Kidney (tissue), 13 donors: ENCODE measurements at regions not wholly inside any gene's neighbourhood (a gene's known extent, or its start where the extent isn't known, plus 50 kb on each side); places are given as distances from the start of the nearest gene placed in this dataset.

ENCODE experiments used
- DNase-seq, 5 donors: peaks; one replicate each; pipeline ENCODE4 v3.0.0-alpha.2; 2013 to 2020
- FAIRE-seq: peaks from 2 replicates; lab custom pipeline; 2012; peaks lifted over from hg19 to GRCh38; lab: Jason Lieb, UNC
- H3K27ac ChIP-seq, 2 donors: one replicate each; pipeline ENCODE4 v1.7.0; 2013; ENCODE audit warnings: low read depth in 2 of 2, low read length in 2 of 2, inconsistent platforms in 1 of 2
- H3K27me3 ChIP-seq: one replicate; pipeline ENCODE4 v1.7.1; 2013; ENCODE audit warnings: low read length, inconsistent platforms; ENCODE audit not compliant: control insufficient read depth, insufficient read depth
- H3K36me3 ChIP-seq, 3 donors: one replicate each; pipeline versions ENCODE4 v1.7.0 to v1.7.1; 2013; ENCODE audit warnings: low read length in 3 of 3, control low read depth in 1 of 3, inconsistent platforms in 1 of 3; ENCODE audit not compliant: insufficient read depth in 3 of 3, control insufficient read depth in 2 of 3
- H3K4me1 ChIP-seq, 3 donors: one replicate each; pipeline versions ENCODE4 v1.7.0 to v1.7.1; 2013; ENCODE audit warnings: low read length in 3 of 3, inconsistent platforms in 1 of 3, low read depth in 1 of 3; ENCODE audit not compliant: control insufficient read depth in 2 of 3, insufficient read depth in 2 of 3
- H3K4me3 ChIP-seq, 3 donors: one replicate each; pipeline versions ENCODE4 v1.7.0 to v1.8.1; 2013; ENCODE audit warnings: low read length in 3 of 3, control low read depth in 1 of 3, inconsistent platforms in 1 of 3
- H3K9ac ChIP-seq, 3 donors: one replicate each; pipeline versions ENCODE4 v1.7.0 to v1.7.1; 2013; ENCODE audit warnings: low read length in 3 of 3, control low read depth in 1 of 3, inconsistent platforms in 1 of 3
- H3K9me3 ChIP-seq, 3 donors: one replicate each; pipeline versions ENCODE4 v1.7.0 to v1.7.1; 2013; ENCODE audit warnings: low read length in 3 of 3, control low read depth in 1 of 3, inconsistent platforms in 1 of 3; ENCODE audit not compliant: control insufficient read depth in 2 of 3, insufficient read depth in 1 of 3
- CTCF ChIP-seq: IDR thresholded peaks from 3 replicates; pipeline ENCODE4 v1.5.1; 2012; ENCODE audit warnings: mild to moderate bottlenecking, moderate library complexity, borderline replicate concordance; ENCODE audit not compliant: insufficient read depth; ENCODE audit errors: extremely low read depth
- intact Hi-C: fragments of 100-400 bp; cut with DNase I; formaldehyde crosslinking; loops from one replicate; pipeline ENCODE4 v1.11.1; 2022
- donor health status: control.
- donor health status: control.
- donor health status: control.
- donor health status: control.
- donor health status: control.
- donor health status: DM: yes; HTN: yes; CAD: no.
- donor health status: Normal renal cell carcinoma (clear cell type).

GRCh38 chr3:132953683-132954082, 84.5 kb upstream of the TMEM108 start:
- no peaks in the 10 kb centered on the region for H3K4me1 ChIP-seq
- H3K4me3 ChIP-seq = no peak overlapping the region
- no peak for FAIRE-seq
- DNase-seq = no peak
- no peaks in the 10 kb centered on the region for H3K36me3 ChIP-seq
- no peaks in the 10 kb centered on the region for H3K9me3 ChIP-seq
- H3K27ac ChIP-seq = no peak overlapping the region
- H3K27me3 ChIP-seq = no peaks in the 10 kb centered on the region
- no peak overlapping the region for H3K9ac ChIP-seq
- TF ChIP-seq CTCF = no peak
- intact Hi-C loops = no loop called here

- Histone ChIP-seq H3K9me3 (no peaks in the 10 kb centered on the region), H3K36me3 (no peaks in the 10 kb centered on the region), H3K27ac (no peak overlapping the region), H3K9ac (no peak overlapping the region), H3K27me3 (no peaks in the 10 kb centered on the region), H3K4me1 (no peaks in the 10 kb centered on the region), H3K4me3 (no peak overlapping the region)
- DNase-seq = no peak
- FAIRE-seq = no peak
- intact Hi-C loops = no loop called here
- no peak for TF ChIP-seq CTCF
These were observed 110.3 kb upstream of the TMEM108 start for GRCh38 chr3:132927896-132928295.

GRCh38 chr3:132926098-132926497, 112.1 kb upstream of the TMEM108 start:
- intact Hi-C loops = no loop called here
- H3K27ac ChIP-seq = no peak overlapping the region
- no peak for TF ChIP-seq CTCF

GRCh38 chr3:132925256-132925930, 112.8 kb upstream of the TMEM108 start:
- Histone ChIP-seq H3K27ac (no peak overlapping the region), H3K27me3 (no peaks in the 10 kb centered on the region), H3K9me3 (no peaks in the 10 kb centered on the region), H3K4me1 (no peaks in the 10 kb centered on the region), H3K9ac (no peak overlapping the region), H3K4me3 (no peak overlapping the region), H3K36me3 (no peaks in the 10 kb centered on the region)
- TF ChIP-seq CTCF = no peak
- intact Hi-C loops = no loop called here
- no peak for FAIRE-seq
- no peak for DNase-seq

More at GRCh38 chr3:132926098-132926497, 112.1 kb upstream of the TMEM108 start:
- FAIRE-seq = no peak
- no peaks in the 10 kb centered on the region for H3K4me1 ChIP-seq
- no peaks in the 10 kb centered on the region for H3K9me3 ChIP-seq
- H3K9ac ChIP-seq = no peak overlapping the region
- no peaks in the 10 kb centered on the region for H3K36me3 ChIP-seq
- no peaks in the 10 kb centered on the region for H3K27me3 ChIP-seq
- no peak overlapping the region for H3K4me3 ChIP-seq
- DNase-seq = no peak
